ENCODE measurements at regions not wholly inside any gene's neighbourhood (a gene's known extent, or its start where the extent isn't known, plus 50 kb on each side); places are given as distances from the start of the nearest gene placed in this dataset.

- TF ChIP-seq CTCF (IDR thresholded peaks at IDR 0.05; ENCODE audit: insufficient read depth, low read depth, low read length) (no peak), EZH2 (IDR thresholded peaks at IDR 0.05; ENCODE audit: insufficient read depth, low read length) (no peak)
Measured at GRCh38 chr2:150702791-150703190, 215.3 kb upstream of the RND3 start.

Data from astrocyte (in vitro differentiated cells and primary cell).